ENCODE measurements at regions not wholly inside any gene's neighbourhood (a gene's known extent, or its start where the extent isn't known, plus 50 kb on each side); places are given as distances from the start of the nearest gene placed in this dataset.
A peak's percentile ranks its signal among the peaks of the same experiment; 100 is the strongest.

DNA sequence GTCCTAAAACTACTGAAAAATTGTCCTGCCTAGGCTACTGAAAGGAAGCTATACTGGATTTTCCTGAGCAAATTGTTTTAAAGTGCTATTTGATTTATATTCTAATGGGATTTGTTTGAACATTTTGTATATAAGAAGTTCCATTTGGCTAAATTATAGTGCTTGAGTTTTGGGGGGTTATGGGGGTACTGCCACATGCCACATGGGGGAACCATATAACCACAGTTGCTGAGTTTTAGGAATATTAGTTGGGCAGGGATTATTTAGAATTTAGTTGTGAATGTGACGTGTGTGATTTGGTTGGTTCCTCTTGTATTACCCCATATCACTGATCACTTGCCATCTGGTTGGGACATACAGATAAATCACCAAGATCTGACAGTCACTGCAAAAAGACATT lies 224.5 kb upstream of the TAPT1 start:
- peak; percentile 19 for DNase-seq (ENCODE audit: low read depth)
- no peak overlapping the region for H3K4me3 ChIP-seq (ENCODE audit: low read length)
- TF ChIP-seq, protein P1, sequence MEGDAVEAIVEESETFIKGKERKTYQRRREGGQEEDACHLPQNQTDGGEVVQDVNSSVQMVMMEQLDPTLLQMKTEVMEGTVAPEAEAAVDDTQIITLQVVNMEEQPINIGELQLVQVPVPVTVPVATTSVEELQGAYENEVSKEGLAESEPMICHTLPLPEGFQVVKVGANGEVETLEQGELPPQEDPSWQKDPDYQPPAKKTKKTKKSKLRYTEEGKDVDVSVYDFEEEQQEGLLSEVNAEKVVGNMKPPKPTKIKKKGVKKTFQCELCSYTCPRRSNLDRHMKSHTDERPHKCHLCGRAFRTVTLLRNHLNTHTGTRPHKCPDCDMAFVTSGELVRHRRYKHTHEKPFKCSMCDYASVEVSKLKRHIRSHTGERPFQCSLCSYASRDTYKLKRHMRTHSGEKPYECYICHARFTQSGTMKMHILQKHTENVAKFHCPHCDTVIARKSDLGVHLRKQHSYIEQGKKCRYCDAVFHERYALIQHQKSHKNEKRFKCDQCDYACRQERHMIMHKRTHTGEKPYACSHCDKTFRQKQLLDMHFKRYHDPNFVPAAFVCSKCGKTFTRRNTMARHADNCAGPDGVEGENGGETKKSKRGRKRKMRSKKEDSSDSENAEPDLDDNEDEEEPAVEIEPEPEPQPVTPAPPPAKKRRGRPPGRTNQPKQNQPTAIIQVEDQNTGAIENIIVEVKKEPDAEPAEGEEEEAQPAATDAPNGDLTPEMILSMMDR (conservative IDR thresholded peaks at IDR 0.05; ENCODE audit: low read length) = peak; percentile 56

- no peak for DNase-seq (ENCODE audit: low read depth)
- TF ChIP-seq, protein P1 (conservative IDR thresholded peaks at IDR 0.05; ENCODE audit: low read length) = no peak
- H3K4me3 ChIP-seq (ENCODE audit: low read length) = no peak overlapping the region
Observed at GRCh38 chr4:16450031-16450430, 223.8 kb upstream of the TAPT1 start.

GRCh38 chr4:16449406-16449805 lies 223.1 kb upstream of the TAPT1 start:
- TF ChIP-seq, protein P1 (conservative IDR thresholded peaks at IDR 0.05; ENCODE audit: low read length) = no peak
- DNase-seq (ENCODE audit: low read depth) = no peak
- no peak overlapping the region for H3K4me3 ChIP-seq (ENCODE audit: low read length)

- TF ChIP-seq, protein P1 (conservative IDR thresholded peaks at IDR 0.05; ENCODE audit: low read length) = no peak
- no peak for DNase-seq (ENCODE audit: low read depth)
- H3K4me3 ChIP-seq (ENCODE audit: low read length) = no peak overlapping the region
Observed at GRCh38 chr4:16448241-16448840, 222.1 kb upstream of the TAPT1 start.

DNA sequence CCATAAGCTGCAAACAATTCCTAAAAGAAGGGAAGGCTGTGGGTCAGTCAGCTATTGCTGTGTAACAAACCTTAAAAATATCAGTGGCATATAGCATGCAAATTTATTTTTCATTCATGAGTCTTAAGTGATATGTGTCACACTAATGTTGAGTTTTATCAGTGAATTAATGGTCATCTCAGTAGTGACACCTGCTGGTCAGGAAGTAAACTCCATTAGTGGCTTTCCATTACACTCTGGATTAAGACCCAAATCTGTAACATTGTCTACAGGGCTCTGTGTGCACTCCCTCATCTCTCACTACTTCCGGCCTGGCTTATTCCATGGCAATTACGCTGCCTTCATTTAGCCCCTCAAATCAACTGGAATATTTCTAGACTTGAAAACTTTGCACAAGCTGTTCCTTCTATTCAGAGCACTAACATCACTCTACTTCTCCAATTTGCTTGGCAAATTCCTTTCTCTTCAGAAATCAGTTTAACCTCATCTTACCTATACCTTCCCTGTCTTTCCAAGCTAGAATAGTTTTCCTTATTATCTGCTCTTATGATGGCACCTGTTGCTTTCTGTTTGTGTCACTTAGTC lies 217.3 kb upstream of the TAPT1 start:
- H3K4me3 ChIP-seq (ENCODE audit: low read length) = no peak overlapping the region
- TF ChIP-seq, protein P1 (conservative IDR thresholded peaks at IDR 0.05; ENCODE audit: low read length) = peak; percentile 75
- peak; percentile 48 for DNase-seq (ENCODE audit: low read depth)

DNA sequence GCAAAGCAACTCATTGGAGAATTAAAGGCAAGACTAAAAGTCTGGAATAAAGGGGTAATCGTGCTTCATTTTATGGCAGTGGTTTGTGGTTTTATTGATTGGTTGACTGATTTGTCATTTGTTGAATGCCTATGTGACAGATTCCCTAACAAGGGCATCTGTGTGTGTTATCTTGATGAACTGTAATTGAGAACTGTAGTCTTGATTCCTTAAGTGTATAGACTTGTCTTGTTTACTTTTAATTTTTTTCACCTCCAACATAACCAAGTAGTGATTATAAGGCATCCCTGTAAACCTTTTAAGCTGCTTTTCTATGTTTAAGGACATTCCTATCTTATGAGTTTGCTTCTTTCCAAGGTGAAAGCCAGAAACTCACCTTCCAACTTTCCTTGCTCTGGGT lies 216.0 kb upstream of the TAPT1 start:
- TF ChIP-seq, protein P1 (conservative IDR thresholded peaks at IDR 0.05; ENCODE audit: low read length) = no peak
- H3K4me3 ChIP-seq (ENCODE audit: low read length) = no peak overlapping the region
- no peak for DNase-seq (ENCODE audit: low read depth)

GRCh38 chr4:16439768-16440167 lies 213.5 kb upstream of the TAPT1 start:
- TF ChIP-seq, protein P1 (conservative IDR thresholded peaks at IDR 0.05; ENCODE audit: low read length) = no peak
- H3K4me3 ChIP-seq (ENCODE audit: low read length) = no peak overlapping the region
- no peak for DNase-seq (ENCODE audit: low read depth)
